GM12878 (cell line): ENCODE measurements at regions not wholly inside any gene's neighbourhood (a gene's known extent, or its start where the extent isn't known, plus 50 kb on each side); places are given as distances from the start of the nearest gene placed in this dataset.

Source experiments
- ATAC-seq: fragments of 200-7000 bp; cut with Tn5 transposase; 3 replicates; pipeline ENCODE4 v1.9.1; 2020; ENCODE audit warnings: mild to moderate bottlenecking, moderate library complexity
- BruUV-seq: library from RNA; stranded (reverse); fragments of 400-500 nt; replicated peaks from 2 replicates; lab custom pipeline; 2021; lab: Mats Ljungman, UMichigan
- CTCF ChIA-PET: fragments of 300-600 bp; sonication (Branson Sonifier 250); formaldehyde crosslinking; extraction: SDS; loops from one replicate; lab custom pipeline; 2021; ENCODE audit warnings: inconsistent platforms; lab: Yijun Ruan, JAX
- POLR2A ChIA-PET: fragments of 350-600 bp; formaldehyde crosslinking; extraction: SDS; loops from one replicate; lab custom pipeline; 2021; ENCODE audit warnings: inconsistent platforms; lab: Charles Lee
- RAD21 ChIA-PET: fragments of 300-600 bp; sonication (Branson Sonifier 250); formaldehyde crosslinking; loops from one replicate; lab custom pipeline; 2023; ENCODE audit warnings: antibody characterized with exemption; ENCODE audit not compliant: unreplicated experiment; lab: Charles Lee
- SMC1A ChIA-PET: fragments of 300-600 bp; sonication (Branson Sonifier 250); formaldehyde crosslinking; loops from one replicate; lab custom pipeline; 2023; ENCODE audit not compliant: unreplicated experiment, uncharacterized antibody; lab: Charles Lee
- DNase-seq: peaks from one replicate; pipeline ENCODE4 v3.0.0-alpha.2; 2011; ENCODE audit warnings: low read depth, low spot score
- FAIRE-seq: peaks from 3 replicates; lab custom pipeline; 2011; peaks lifted over from hg19 to GRCh38; lab: Jason Lieb, UNC
- H2AFZ ChIP-seq: 2 replicates; pipeline ENCODE4 v1.6.0; 2011; ENCODE audit warnings: low read depth, low read length, control low read depth; ENCODE audit not compliant: control insufficient read depth
- H3K27ac ChIP-seq: 2 replicates; pipeline ENCODE4 v1.5.1; 2011; ENCODE audit warnings: control low read depth; ENCODE audit not compliant: control insufficient read depth, insufficient read depth
- H3K27me3 ChIP-seq, 2 experiments: replicated peaks in 1 of 2; 2 replicates each; pipeline versions ENCODE4 v1.6.0 to v1.6.1; 2011; ENCODE audit warnings: low read length in 1 of 2; ENCODE audit not compliant: control insufficient read depth in 2 of 2, insufficient read depth in 2 of 2
- H3K36me3 ChIP-seq, 2 experiments: 2 replicates each; pipeline ENCODE4 v1.5.1; 2011; ENCODE audit warnings: low read length in 1 of 2; ENCODE audit not compliant: control insufficient read depth in 2 of 2, insufficient read depth in 2 of 2
- H3K4me1 ChIP-seq: 2 replicates; pipeline ENCODE4 v1.6.1; 2011; ENCODE audit warnings: mild to moderate bottlenecking, low read length, moderate library complexity, mixed read lengths; ENCODE audit not compliant: control insufficient read depth, insufficient read depth
- H3K4me2 ChIP-seq: 2 replicates; pipeline ENCODE4 v1.6.0; 2011; ENCODE audit warnings: control low read depth; ENCODE audit not compliant: control insufficient read depth, insufficient read depth
- H3K4me3 ChIP-seq: fragments of 200-600 bp; sonication (generic); 2 replicates; pipeline ENCODE4 v1.5.1; 2016
- H3K79me2 ChIP-seq: 2 replicates; pipeline ENCODE4 v1.6.0; 2011; ENCODE audit warnings: low read length; ENCODE audit not compliant: control insufficient read depth, insufficient read depth
- H3K9ac ChIP-seq: 2 replicates; pipeline ENCODE4 v1.8.0; 2011; ENCODE audit warnings: low read length, control low read depth, mixed read lengths; ENCODE audit not compliant: control insufficient read depth, insufficient read depth
- H3K9me3 ChIP-seq: replicated peaks from 3 replicates; pipeline ENCODE4 v1.5.1; 2011; ENCODE audit warnings: mild to moderate bottlenecking, low read length; ENCODE audit not compliant: control insufficient read depth, insufficient read depth
- H4K20me1 ChIP-seq: 2 replicates; pipeline ENCODE4 v1.6.0; 2011; ENCODE audit not compliant: control insufficient read depth, insufficient read depth
- EGR1 ChIP-seq, 2 experiments: IDR thresholded peaks; 1 replicate in 1 of 2; 2 replicates in 1 of 2; pipeline ENCODE4 v1.6.1; 2011 to 2012; ENCODE audit warnings: low read depth in 2 of 2, low read length in 2 of 2, borderline replicate concordance in 1 of 2, mild to moderate bottlenecking in 1 of 2, moderate library complexity in 1 of 2
- NFIC ChIP-seq: IDR thresholded peaks from 2 replicates; pipeline ENCODE4 v1.6.1; 2012; ENCODE audit warnings: low read depth, mild to moderate bottlenecking, inconsistent platforms, low read length, moderate library complexity
- NFYB ChIP-seq: IDR thresholded peaks from 2 replicates; pipeline ENCODE4 v1.6.1; 2011; ENCODE audit warnings: low read depth, mild to moderate bottlenecking, low read length, improper control_type of control experiment, moderate library complexity; ENCODE audit not compliant: insufficient read depth
- PAX5 ChIP-seq: IDR thresholded peaks from 2 replicates; pipeline ENCODE4 v1.6.1; 2011; ENCODE audit warnings: low read depth, low read length, borderline replicate concordance
- SIN3A ChIP-seq: IDR thresholded peaks from 2 replicates; pipeline ENCODE4 v1.6.1; 2012; ENCODE audit warnings: low read depth, low read length, improper control_type of control experiment
- YBX1 ChIP-seq: fragments of 450-650 bp; IDR thresholded peaks from 2 replicates; pipeline ENCODE4 v1.6.1; 2016; ENCODE audit warnings: antibody characterized with exemption
- WGBS: methylation state at CpG from one replicate; pipeline ENCODE4 v1.1.6; 2016; ENCODE audit warnings: low lambda C conversion rate; ENCODE audit not compliant: insufficient replicate concordance, insufficient coverage; ENCODE audit errors: missing lambda C conversion rate; 5-methylcytosine and 5-hydroxymethylcytosine counted together
- in situ Hi-C: fragments of 300-500 bp; cut with MboI; formaldehyde crosslinking; loops from 9 replicates; pipeline ENCODE4 v1.14.3; 2018; ENCODE audit warnings: mixed read lengths
- intact Hi-C: fragments of 100-400 bp; cut with micrococcal nuclease; formaldehyde crosslinking; loops from one replicate; pipeline ENCODE4 v1.14.2; 2022; ENCODE audit not compliant: unreplicated experiment
- TF ChIP-seq, protein P1 (sequence below): IDR thresholded peaks from 2 replicates; pipeline ENCODE4 v1.6.1; 2011; ENCODE audit warnings: low read depth, low read length, improper control_type of control experiment, borderline replicate concordance
- TF ChIP-seq, protein P2 (sequence below): fragments of 450-650 bp; conservative IDR thresholded peaks from 2 replicates; pipeline ENCODE4 v1.6.1; 2017; ENCODE audit warnings: mild to moderate bottlenecking, moderate library complexity
- TF ChIP-seq, protein P3 (sequence below): IDR thresholded peaks from 2 replicates; pipeline ENCODE4 v1.6.1; 2011; ENCODE audit warnings: borderline replicate concordance, low read depth, mild to moderate bottlenecking, moderate library complexity, low read length; ENCODE audit not compliant: insufficient read depth, poor library complexity, severe bottlenecking
- TF ChIP-seq, protein P4 (sequence below): fragments of 150-350 bp; IDR thresholded peaks from 2 replicates; pipeline ENCODE4 v1.6.1; 2014; ENCODE audit warnings: mild to moderate bottlenecking, low read depth, low read length

DNA sequence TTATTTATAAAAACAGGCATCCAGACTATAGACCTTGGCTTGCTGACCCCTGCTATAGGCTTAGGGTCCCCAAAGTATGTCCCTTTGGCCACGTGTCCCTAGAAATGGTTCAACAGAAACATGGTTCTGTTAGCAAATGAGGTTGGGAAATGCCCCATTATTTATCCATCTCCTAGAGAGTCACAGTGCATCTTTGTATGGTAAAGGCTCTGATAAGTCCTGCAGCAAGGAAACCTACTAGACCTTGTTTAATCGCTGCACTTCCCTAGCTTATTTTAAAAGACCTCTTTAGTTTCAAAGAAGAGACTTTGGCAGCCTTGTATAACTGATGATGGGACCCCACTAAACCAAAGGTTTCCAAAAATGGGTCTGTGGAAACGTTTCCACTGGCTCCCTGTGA is 471.5 kb downstream of the MED13L start:
- H3K79me2 ChIP-seq: no peaks in the 10 kb centered on the region

More for the DNA sequence above, 471.5 kb downstream of the MED13L start:
- no peak for TF ChIP-seq EGR1 (IDR thresholded peaks at IDR 0.05; ENCODE audit: borderline replicate concordance in 1 of 2, low read depth in 2 of 2, low read length in 2 of 2)
- TF ChIP-seq, protein P1, sequence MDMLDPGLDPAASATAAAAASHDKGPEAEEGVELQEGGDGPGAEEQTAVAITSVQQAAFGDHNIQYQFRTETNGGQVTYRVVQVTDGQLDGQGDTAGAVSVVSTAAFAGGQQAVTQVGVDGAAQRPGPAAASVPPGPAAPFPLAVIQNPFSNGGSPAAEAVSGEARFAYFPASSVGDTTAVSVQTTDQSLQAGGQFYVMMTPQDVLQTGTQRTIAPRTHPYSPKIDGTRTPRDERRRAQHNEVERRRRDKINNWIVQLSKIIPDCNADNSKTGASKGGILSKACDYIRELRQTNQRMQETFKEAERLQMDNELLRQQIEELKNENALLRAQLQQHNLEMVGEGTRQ: no peak
- TF ChIP-seq, protein P2, sequence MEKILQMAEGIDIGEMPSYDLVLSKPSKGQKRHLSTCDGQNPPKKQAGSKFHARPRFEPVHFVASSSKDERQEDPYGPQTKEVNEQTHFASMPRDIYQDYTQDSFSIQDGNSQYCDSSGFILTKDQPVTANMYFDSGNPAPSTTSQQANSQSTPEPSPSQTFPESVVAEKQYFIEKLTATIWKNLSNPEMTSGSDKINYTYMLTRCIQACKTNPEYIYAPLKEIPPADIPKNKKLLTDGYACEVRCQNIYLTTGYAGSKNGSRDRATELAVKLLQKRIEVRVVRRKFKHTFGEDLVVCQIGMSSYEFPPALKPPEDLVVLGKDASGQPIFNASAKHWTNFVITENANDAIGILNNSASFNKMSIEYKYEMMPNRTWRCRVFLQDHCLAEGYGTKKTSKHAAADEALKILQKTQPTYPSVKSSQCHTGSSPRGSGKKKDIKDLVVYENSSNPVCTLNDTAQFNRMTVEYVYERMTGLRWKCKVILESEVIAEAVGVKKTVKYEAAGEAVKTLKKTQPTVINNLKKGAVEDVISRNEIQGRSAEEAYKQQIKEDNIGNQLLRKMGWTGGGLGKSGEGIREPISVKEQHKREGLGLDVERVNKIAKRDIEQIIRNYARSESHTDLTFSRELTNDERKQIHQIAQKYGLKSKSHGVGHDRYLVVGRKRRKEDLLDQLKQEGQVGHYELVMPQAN: no peak
- TF ChIP-seq SIN3A: no peak
- no peak for TF ChIP-seq PAX5
- TF ChIP-seq, protein P3, sequence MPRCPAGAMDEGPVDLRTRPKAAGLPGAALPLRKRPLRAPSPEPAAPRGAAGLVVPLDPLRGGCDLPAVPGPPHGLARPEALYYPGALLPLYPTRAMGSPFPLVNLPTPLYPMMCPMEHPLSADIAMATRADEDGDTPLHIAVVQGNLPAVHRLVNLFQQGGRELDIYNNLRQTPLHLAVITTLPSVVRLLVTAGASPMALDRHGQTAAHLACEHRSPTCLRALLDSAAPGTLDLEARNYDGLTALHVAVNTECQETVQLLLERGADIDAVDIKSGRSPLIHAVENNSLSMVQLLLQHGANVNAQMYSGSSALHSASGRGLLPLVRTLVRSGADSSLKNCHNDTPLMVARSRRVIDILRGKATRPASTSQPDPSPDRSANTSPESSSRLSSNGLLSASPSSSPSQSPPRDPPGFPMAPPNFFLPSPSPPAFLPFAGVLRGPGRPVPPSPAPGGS: no peak
- no peak for TF ChIP-seq YBX1
- TF ChIP-seq, protein P4, sequence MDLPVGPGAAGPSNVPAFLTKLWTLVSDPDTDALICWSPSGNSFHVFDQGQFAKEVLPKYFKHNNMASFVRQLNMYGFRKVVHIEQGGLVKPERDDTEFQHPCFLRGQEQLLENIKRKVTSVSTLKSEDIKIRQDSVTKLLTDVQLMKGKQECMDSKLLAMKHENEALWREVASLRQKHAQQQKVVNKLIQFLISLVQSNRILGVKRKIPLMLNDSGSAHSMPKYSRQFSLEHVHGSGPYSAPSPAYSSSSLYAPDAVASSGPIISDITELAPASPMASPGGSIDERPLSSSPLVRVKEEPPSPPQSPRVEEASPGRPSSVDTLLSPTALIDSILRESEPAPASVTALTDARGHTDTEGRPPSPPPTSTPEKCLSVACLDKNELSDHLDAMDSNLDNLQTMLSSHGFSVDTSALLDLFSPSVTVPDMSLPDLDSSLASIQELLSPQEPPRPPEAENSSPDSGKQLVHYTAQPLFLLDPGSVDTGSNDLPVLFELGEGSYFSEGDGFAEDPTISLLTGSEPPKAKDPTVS: no peak
- TF ChIP-seq NFYB: no peak
- TF ChIP-seq NFIC: no peak
- Histone ChIP-seq H4K20me1 (no peaks in the 10 kb centered on the region), H3K27ac (no peak overlapping the region), H3K4me1 (no peaks in the 10 kb centered on the region), H3K27me3 (no peaks in the 10 kb centered on the region), H3K4me2 (no peak overlapping the region), H3K9me3 (no peaks in the 10 kb centered on the region), H3K36me3 (no peaks in the 10 kb centered on the region), H3K4me3 (no peak overlapping the region), H2AFZ (no peak overlapping the region), H3K9ac (no peak overlapping the region)
- BruUV-seq: no TSS peak
- in situ Hi-C loops: no loop called here
- intact Hi-C loops: no loop called here
- SMC1A ChIA-PET: no interaction called here
- ATAC-seq (no peak), DNase-seq (no peak), FAIRE-seq (no peak)
- CTCF ChIA-PET: no interaction called here
- RAD21 ChIA-PET: no interaction called here
- 1% methylated on average over 3 of the region's 3 CpGs for WGBS
- POLR2A ChIA-PET: no interaction called here
